CD1c-positive myeloid dendritic cell (primary cell): ENCODE measurements at regions not wholly inside any gene's neighbourhood (a gene's known extent, or its start where the extent isn't known, plus 50 kb on each side); places are given as distances from the start of the nearest gene placed in this dataset.

Source experiments
- DNase-seq: peaks from one replicate; pipeline ENCODE4 v3.0.0-alpha.2; 2016; ENCODE audit errors: extremely low spot score

DNA sequence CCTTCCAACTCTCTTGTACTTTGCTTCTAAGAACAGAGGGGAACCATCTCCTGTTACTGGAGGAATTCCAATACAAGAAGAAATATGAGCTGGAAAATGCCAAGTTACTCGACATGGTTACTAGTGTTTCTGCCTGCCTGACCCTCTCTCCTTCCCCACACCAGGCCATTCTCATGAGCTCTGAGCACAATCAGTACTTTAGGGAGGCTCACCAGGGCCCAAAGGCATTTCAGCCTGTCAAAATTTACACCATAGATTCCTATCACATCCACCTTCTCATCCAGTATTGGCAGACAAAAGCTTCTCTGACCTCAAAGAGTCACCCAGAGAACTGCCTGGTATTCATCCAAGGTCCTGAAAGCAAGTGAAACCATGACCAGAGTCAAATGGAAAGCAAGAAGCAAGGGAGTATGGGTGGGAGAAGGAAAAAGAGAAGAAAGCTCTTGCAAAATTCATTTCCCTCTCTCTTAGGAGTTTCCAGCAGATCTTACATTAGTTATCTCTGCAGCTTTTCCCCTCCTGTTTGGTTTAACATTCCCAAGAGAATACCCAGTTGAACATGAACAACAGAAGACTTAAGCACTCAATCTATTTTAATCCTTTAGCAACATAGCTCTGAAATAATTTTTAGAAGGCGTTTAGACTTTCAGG is 58.7 kb upstream of the NCAM1 start:
- no peak for DNase-seq

GRCh38 chr11:112903340-112903739 is 57.9 kb upstream of the NCAM1 start:
- no peak for DNase-seq

GRCh38 chr11:112911124-112911523 is 50.1 kb upstream of the NCAM1 start:
- DNase-seq: no peak
